Stimulated activated CD8-positive, alpha-beta memory T cell treated with anti-CD3 and anti-CD28 coated beads, Interleukin-15, amount 100 ng/mL, for 24 hours (primary cell): ENCODE measurements at regions not wholly inside any gene's neighbourhood (a gene's known extent, or its start where the extent isn't known, plus 50 kb on each side); places are given as distances from the start of the nearest gene placed in this dataset.
"Not testable (repeated sequence)": the region's sequence is repeated elsewhere in the genome, so short reads cannot be mapped to it uniquely, and the experiment has no call there.

Experiments used
- DNase-seq: peaks from one replicate; pipeline ENCODE4 v3.0.0-alpha.2; 2020; ENCODE audit warnings: low read depth

- DNase-seq, result no peak
These were observed 179.3 kb downstream of the ENC1 start for GRCh38 chr5:74461251-74461650.

GRCh38 chr5:74460694-74461093, 179.8 kb downstream of the ENC1 start:
- no peak for DNase-seq

GRCh38 chr5:74459984-74460383, 180.5 kb downstream of the ENC1 start:
- DNase-seq, result no peak

GRCh38 chr5:74457876-74458275, 182.7 kb downstream of the ENC1 start:
- DNase-seq, result no peak

GRCh38 chr5:74454263-74455030, 186.1 kb downstream of the ENC1 start:
- no peak for DNase-seq

- DNase-seq, result no peak
These were observed 187.7 kb downstream of the ENC1 start for GRCh38 chr5:74452856-74453255.

- DNase-seq, result no peak
These were observed 190.4 kb downstream of the ENC1 start for GRCh38 chr5:74450095-74450494.

GRCh38 chr5:74446725-74447241, 193.7 kb downstream of the ENC1 start:
- DNase-seq, result no peak

GRCh38 chr5:74442466-74442865, 198.1 kb downstream of the ENC1 start:
- no peak for DNase-seq

GRCh38 chr5:74441616-74442015, 198.9 kb downstream of the ENC1 start:
- DNase-seq, result no peak

- DNase-seq, result no peak
These were observed 200.2 kb downstream of the ENC1 start for GRCh38 chr5:74440341-74440740.

GRCh38 chr5:74437870-74438269, 202.7 kb downstream of the ENC1 start:
- not testable (repeated sequence) for DNase-seq

GRCh38 chr5:74433896-74434829, 206.4 kb downstream of the ENC1 start:
- DNase-seq, result no peak

GRCh38 chr5:74433255-74433895, 207.2 kb downstream of the ENC1 start:
- DNase-seq, result no peak

- DNase-seq, result no peak
These were observed 207.8 kb downstream of the ENC1 start for GRCh38 chr5:74432721-74433120.

GRCh38 chr5:74432216-74432615, 208.3 kb downstream of the ENC1 start:
- DNase-seq, result no peak

GRCh38 chr5:74431290-74431669, 209.2 kb downstream of the ENC1 start:
- DNase-seq, result no peak

- no peak for DNase-seq
These were observed 209.8 kb downstream of the ENC1 start for GRCh38 chr5:74430631-74431289.

GRCh38 chr5:74429495-74429894, 211.0 kb downstream of the ENC1 start:
- no peak for DNase-seq

- no peak for DNase-seq
These were observed 211.7 kb downstream of the ENC1 start for GRCh38 chr5:74428876-74429275.

- DNase-seq, result no peak
These were observed 212.3 kb downstream of the ENC1 start for GRCh38 chr5:74428275-74428674.

GRCh38 chr5:74426506-74426905, 214.0 kb downstream of the ENC1 start:
- no peak for DNase-seq
